GM23338 (cell line): ENCODE measurements at regions not wholly inside any gene's neighbourhood (a gene's known extent, or its start where the extent isn't known, plus 50 kb on each side); places are given as distances from the start of the nearest gene placed in this dataset.

Experiments used
- ATAC-seq: fragments of 200-7000 bp; cut with Tn5 transposase; 3 replicates; pipeline ENCODE4 v1.9.1; 2020
- DNase-seq: peaks from one replicate; pipeline ENCODE4 v3.0.0-alpha.2; 2015; ENCODE audit warnings: low spot score
- H2AFZ ChIP-seq: fragments of 200-600 bp; sonication (generic); 2 replicates; pipeline ENCODE4 v1.8.0; 2016; ENCODE audit warnings: antibody characterized with exemption, mild to moderate bottlenecking, moderate library complexity
- H3F3A ChIP-seq: fragments of 200-600 bp; sonication (generic); replicated peaks from 2 replicates; pipeline ENCODE4 v1.8.0; 2017; ENCODE audit warnings: antibody characterized with exemption, mixed run types, low read depth
- H3K27ac ChIP-seq: fragments of 200-600 bp; sonication (generic); 2 replicates; pipeline ENCODE4 v1.6.1; 2016; ENCODE audit warnings: low read depth
- H3K27me3 ChIP-seq: fragments of 200-600 bp; sonication (generic); 2 replicates; pipeline ENCODE4 v1.8.0; 2016; ENCODE audit warnings: mild to moderate bottlenecking, mixed run types, moderate library complexity; ENCODE audit not compliant: insufficient read depth
- H3K36me3 ChIP-seq: fragments of 200-600 bp; sonication (generic); 2 replicates; pipeline ENCODE4 v1.8.0; 2016; ENCODE audit warnings: mild to moderate bottlenecking; ENCODE audit not compliant: insufficient read depth
- H3K4me1 ChIP-seq: fragments of 200-600 bp; sonication (generic); 2 replicates; pipeline ENCODE4 v1.8.0; 2016; ENCODE audit warnings: mild to moderate bottlenecking, moderate library complexity; ENCODE audit not compliant: insufficient read depth
- H3K4me2 ChIP-seq: fragments of 200-600 bp; sonication (generic); 2 replicates; pipeline ENCODE4 v1.7.1; 2017; ENCODE audit warnings: mixed run types
- H3K4me3 ChIP-seq: fragments of 200-600 bp; sonication (generic); 2 replicates; pipeline ENCODE4 v1.6.1; 2016; ENCODE audit warnings: mixed run types
- H3K79me2 ChIP-seq: fragments of 200-600 bp; sonication (generic); replicated peaks from 2 replicates; pipeline ENCODE4 v1.8.0; 2017; ENCODE audit warnings: mild to moderate bottlenecking; ENCODE audit not compliant: insufficient read depth
- H3K9me2 ChIP-seq: fragments of 200-600 bp; sonication (generic); 2 replicates; pipeline ENCODE4 v1.8.0; 2017; ENCODE audit not compliant: insufficient read depth
- H4K20me1 ChIP-seq: fragments of 200-600 bp; sonication (generic); replicated peaks from 2 replicates; pipeline ENCODE4 v1.8.0; 2017; ENCODE audit warnings: mild to moderate bottlenecking; ENCODE audit not compliant: insufficient read depth
- H3K27ac Mint-ChIP-seq: 2 replicates; pipeline ENCODE4 v1.8.0; 2020; ENCODE audit warnings: inconsistent platforms, mild to moderate bottlenecking, moderate library complexity, mixed read lengths
- H3K27me3 Mint-ChIP-seq: 3 replicates; pipeline ENCODE4 v1.8.0; 2022; ENCODE audit warnings: low read depth, mild to moderate bottlenecking, moderate library complexity, mixed read lengths, inconsistent platforms; ENCODE audit not compliant: insufficient read depth, poor library complexity
- H3K36me3 Mint-ChIP-seq: 3 replicates; pipeline ENCODE4 v1.8.0; 2021; ENCODE audit warnings: low read depth, mild to moderate bottlenecking, inconsistent platforms, moderate library complexity, mixed read lengths
- H3K4me1 Mint-ChIP-seq: 3 replicates; pipeline ENCODE4 v1.8.0; 2020; ENCODE audit warnings: mild to moderate bottlenecking, inconsistent platforms, mixed read lengths
- H3K4me3 Mint-ChIP-seq: 3 replicates; pipeline ENCODE4 v1.8.0; 2021; ENCODE audit warnings: moderate library complexity, mild to moderate bottlenecking, inconsistent platforms, mixed read lengths
- H3K9me3 Mint-ChIP-seq: 3 replicates; pipeline ENCODE4 v1.8.0; 2020; ENCODE audit warnings: moderate library complexity, mild to moderate bottlenecking, inconsistent platforms, mixed read lengths
- CREB1 ChIP-seq: fragments of 250-450 bp; sonication (Bioruptor Pico); IDR thresholded peaks from 2 replicates; pipeline ENCODE4 v1.5.0; 2020; ENCODE audit warnings: low read depth, mild to moderate bottlenecking, moderate library complexity
- EZH2 ChIP-seq: fragments of 200-600 bp; sonication (generic); IDR thresholded peaks from one replicate; pipeline ENCODE4 v1.8.0; 2017; ENCODE audit warnings: antibody characterized with exemption, mild to moderate bottlenecking, low read depth; ENCODE audit not compliant: unreplicated experiment
- EZH2phosphoT487 ChIP-seq: fragments of 200-600 bp; sonication (generic); IDR thresholded peaks from one replicate; pipeline ENCODE4 v1.8.1; 2018; ENCODE audit warnings: antibody characterized with exemption; ENCODE audit not compliant: unreplicated experiment
- JUNB ChIP-seq: IDR thresholded peaks from one replicate; pipeline ENCODE4 v1.6.1; 2016; ENCODE audit warnings: antibody characterized with exemption; ENCODE audit not compliant: unreplicated experiment
- NANOG ChIP-seq: IDR thresholded peaks from 2 replicates; pipeline ENCODE4 v1.6.1; 2016; ENCODE audit warnings: antibody characterized with exemption, borderline replicate concordance
- POLR2AphosphoS5 ChIP-seq: IDR thresholded peaks from 2 replicates; pipeline ENCODE4 v1.6.1; 2016; ENCODE audit warnings: antibody characterized with exemption, low read depth
- REST ChIP-seq: IDR thresholded peaks from one replicate; pipeline ENCODE4 v1.6.1; 2018; ENCODE audit warnings: antibody characterized with exemption; ENCODE audit not compliant: unreplicated experiment
- STAT1 ChIP-seq: IDR thresholded peaks from one replicate; pipeline ENCODE4 v1.6.1; 2016; ENCODE audit warnings: antibody characterized with exemption; ENCODE audit not compliant: unreplicated experiment
- ZNF114 ChIP-seq: fragments of 250-450 bp; sonication (Bioruptor Pico); IDR thresholded peaks from 2 replicates; pipeline ENCODE4 v1.5.0; 2020; ENCODE audit warnings: mild to moderate bottlenecking, moderate library complexity
- ZNF331 ChIP-seq: fragments of 250-450 bp; sonication (Bioruptor Pico); IDR thresholded peaks from 2 replicates; pipeline ENCODE4 v1.5.0; 2020; ENCODE audit warnings: low read depth, mild to moderate bottlenecking, moderate library complexity
- TF ChIP-seq, protein P1 (sequence below): IDR thresholded peaks from 2 replicates; pipeline ENCODE4 v1.6.1; 2016; ENCODE audit warnings: antibody characterized with exemption
- TF ChIP-seq, protein P2 (sequence below), 2 experiments: fragments of 200-600 bp in 1 of 2; sonication (generic) in 1 of 2; conservative IDR thresholded peaks; 2 replicates each; pipeline versions ENCODE4 v1.5.1 to v1.6.1; 2016 to 2017; ENCODE audit warnings: antibody characterized with exemption in 2 of 2, low read depth in 2 of 2, mild to moderate bottlenecking in 2 of 2, moderate library complexity in 1 of 2
- TF ChIP-seq, protein P3 (sequence below): fragments of 250-450 bp; sonication (Bioruptor Pico); IDR thresholded peaks from 2 replicates; pipeline ENCODE4 v1.5.0; 2020; ENCODE audit warnings: mild to moderate bottlenecking, moderate library complexity

GRCh38 chr7:42735081-42735480, 176.8 kb downstream of the C7orf25 start:
- H3K9me3 Mint-ChIP-seq = no peaks in the 10 kb centered on the region; the same call in 1 of the 3 replicates
- Histone ChIP-seq H3K27ac (no peak overlapping the region), H3K79me2 (no peaks in the 10 kb centered on the region), H2AFZ (no peak overlapping the region), H4K20me1 (no peaks in the 10 kb centered on the region), H3K4me3 (no peak overlapping the region), H3K4me1 (no peaks in the 10 kb centered on the region), H3K4me2 (no peak overlapping the region), H3K27me3 (no peaks in the 10 kb centered on the region), H3K36me3 (no peaks in the 10 kb centered on the region), H3F3A (no peaks in the 10 kb centered on the region), H3K9me2 (peaks cover 19% of the 10 kb centered on the region)
- ATAC-seq (no peak), DNase-seq (no peak)
- no peak overlapping the region for H3K4me3 Mint-ChIP-seq
- no peak overlapping the region for H3K27ac Mint-ChIP-seq
- H3K27me3 Mint-ChIP-seq = peaks cover 1% of the 10 kb centered on the region
- H3K4me1 Mint-ChIP-seq = no peaks in the 10 kb centered on the region
- no peaks in the 10 kb centered on the region; the same call in 2 of the 3 replicates for H3K36me3 Mint-ChIP-seq
- TF ChIP-seq CREB1 (CRISPR knock-in tag) (no peak), STAT1 (no peak), ZNF114 (no peak), EZH2phosphoT487 (no peak), EZH2 (no peak), ZNF331 (CRISPR knock-in tag) (no peak), NANOG (no peak), POLR2AphosphoS5 (no peak), JUNB (no peak), REST (no peak)
- TF ChIP-seq, protein P1, sequence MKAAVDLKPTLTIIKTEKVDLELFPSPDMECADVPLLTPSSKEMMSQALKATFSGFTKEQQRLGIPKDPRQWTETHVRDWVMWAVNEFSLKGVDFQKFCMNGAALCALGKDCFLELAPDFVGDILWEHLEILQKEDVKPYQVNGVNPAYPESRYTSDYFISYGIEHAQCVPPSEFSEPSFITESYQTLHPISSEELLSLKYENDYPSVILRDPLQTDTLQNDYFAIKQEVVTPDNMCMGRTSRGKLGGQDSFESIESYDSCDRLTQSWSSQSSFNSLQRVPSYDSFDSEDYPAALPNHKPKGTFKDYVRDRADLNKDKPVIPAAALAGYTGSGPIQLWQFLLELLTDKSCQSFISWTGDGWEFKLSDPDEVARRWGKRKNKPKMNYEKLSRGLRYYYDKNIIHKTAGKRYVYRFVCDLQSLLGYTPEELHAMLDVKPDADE = no peak
- TF ChIP-seq, protein P2, sequence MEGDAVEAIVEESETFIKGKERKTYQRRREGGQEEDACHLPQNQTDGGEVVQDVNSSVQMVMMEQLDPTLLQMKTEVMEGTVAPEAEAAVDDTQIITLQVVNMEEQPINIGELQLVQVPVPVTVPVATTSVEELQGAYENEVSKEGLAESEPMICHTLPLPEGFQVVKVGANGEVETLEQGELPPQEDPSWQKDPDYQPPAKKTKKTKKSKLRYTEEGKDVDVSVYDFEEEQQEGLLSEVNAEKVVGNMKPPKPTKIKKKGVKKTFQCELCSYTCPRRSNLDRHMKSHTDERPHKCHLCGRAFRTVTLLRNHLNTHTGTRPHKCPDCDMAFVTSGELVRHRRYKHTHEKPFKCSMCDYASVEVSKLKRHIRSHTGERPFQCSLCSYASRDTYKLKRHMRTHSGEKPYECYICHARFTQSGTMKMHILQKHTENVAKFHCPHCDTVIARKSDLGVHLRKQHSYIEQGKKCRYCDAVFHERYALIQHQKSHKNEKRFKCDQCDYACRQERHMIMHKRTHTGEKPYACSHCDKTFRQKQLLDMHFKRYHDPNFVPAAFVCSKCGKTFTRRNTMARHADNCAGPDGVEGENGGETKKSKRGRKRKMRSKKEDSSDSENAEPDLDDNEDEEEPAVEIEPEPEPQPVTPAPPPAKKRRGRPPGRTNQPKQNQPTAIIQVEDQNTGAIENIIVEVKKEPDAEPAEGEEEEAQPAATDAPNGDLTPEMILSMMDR (conservative IDR thresholded peaks at IDR 0.05; ENCODE audit: low read depth in 2 of 2) = no peak
- TF ChIP-seq, protein P3, sequence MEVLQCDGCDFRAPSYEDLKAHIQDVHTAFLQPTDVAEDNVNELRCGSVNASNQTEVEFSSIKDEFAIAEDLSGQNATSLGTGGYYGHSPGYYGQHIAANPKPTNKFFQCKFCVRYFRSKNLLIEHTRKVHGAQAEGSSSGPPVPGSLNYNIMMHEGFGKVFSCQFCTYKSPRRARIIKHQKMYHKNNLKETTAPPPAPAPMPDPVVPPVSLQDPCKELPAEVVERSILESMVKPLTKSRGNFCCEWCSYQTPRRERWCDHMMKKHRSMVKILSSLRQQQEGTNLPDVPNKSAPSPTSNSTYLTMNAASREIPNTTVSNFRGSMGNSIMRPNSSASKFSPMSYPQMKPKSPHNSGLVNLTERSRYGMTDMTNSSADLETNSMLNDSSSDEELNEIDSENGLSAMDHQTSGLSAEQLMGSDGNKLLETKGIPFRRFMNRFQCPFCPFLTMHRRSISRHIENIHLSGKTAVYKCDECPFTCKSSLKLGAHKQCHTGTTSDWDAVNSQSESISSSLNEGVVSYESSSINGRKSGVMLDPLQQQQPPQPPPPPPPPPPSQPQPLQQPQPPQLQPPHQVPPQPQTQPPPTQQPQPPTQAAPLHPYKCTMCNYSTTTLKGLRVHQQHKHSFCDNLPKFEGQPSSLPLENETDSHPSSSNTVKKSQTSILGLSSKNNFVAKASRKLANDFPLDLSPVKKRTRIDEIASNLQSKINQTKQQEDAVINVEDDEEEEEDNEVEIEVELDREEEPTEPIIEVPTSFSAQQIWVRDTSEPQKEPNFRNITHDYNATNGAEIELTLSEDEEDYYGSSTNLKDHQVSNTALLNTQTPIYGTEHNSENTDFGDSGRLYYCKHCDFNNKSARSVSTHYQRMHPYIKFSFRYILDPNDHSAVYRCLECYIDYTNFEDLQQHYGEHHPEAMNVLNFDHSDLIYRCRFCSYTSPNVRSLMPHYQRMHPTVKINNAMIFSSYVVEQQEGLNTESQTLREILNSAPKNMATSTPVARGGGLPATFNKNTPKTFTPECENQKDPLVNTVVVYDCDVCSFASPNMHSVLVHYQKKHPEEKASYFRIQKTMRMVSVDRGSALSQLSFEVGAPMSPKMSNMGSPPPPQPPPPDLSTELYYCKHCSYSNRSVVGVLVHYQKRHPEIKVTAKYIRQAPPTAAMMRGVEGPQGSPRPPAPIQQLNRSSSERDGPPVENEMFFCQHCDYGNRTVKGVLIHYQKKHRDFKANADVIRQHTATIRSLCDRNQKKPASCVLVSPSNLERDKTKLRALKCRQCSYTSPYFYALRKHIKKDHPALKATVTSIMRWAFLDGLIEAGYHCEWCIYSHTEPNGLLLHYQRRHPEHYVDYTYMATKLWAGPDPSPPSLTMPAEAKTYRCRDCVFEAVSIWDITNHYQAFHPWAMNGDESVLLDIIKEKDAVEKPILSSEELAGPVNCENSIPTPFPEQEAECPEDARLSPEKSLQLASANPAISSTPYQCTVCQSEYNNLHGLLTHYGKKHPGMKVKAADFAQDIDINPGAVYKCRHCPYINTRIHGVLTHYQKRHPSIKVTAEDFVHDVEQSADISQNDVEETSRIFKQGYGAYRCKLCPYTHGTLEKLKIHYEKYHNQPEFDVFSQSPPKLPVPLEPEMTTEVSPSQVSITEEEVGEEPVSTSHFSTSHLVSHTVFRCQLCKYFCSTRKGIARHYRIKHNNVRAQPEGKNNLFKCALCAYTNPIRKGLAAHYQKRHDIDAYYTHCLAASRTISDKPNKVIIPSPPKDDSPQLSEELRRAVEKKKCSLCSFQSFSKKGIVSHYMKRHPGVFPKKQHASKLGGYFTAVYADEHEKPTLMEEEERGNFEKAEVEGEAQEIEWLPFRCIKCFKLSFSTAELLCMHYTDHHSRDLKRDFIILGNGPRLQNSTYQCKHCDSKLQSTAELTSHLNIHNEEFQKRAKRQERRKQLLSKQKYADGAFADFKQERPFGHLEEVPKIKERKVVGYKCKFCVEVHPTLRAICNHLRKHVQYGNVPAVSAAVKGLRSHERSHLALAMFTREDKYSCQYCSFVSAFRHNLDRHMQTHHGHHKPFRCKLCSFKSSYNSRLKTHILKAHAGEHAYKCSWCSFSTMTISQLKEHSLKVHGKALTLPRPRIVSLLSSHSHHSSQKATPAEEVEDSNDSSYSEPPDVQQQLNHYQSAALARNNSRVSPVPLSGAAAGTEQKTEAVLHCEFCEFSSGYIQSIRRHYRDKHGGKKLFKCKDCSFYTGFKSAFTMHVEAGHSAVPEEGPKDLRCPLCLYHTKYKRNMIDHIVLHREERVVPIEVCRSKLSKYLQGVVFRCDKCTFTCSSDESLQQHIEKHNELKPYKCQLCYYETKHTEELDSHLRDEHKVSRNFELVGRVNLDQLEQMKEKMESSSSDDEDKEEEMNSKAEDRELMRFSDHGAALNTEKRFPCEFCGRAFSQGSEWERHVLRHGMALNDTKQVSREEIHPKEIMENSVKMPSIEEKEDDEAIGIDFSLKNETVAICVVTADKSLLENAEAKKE = no peak
